Neural cell (in vitro differentiated cells): ENCODE measurements at regions not wholly inside any gene's neighbourhood (a gene's known extent, or its start where the extent isn't known, plus 50 kb on each side); places are given as distances from the start of the nearest gene placed in this dataset.

Experiments
- CTCF ChIP-seq: fragments of 450-650 bp; IDR thresholded peaks from 2 replicates; pipeline ENCODE4 v1.5.1; 2014; ENCODE audit warnings: antibody characterized with exemption, mild to moderate bottlenecking, moderate library complexity; ENCODE audit not compliant: poor library complexity, severe bottlenecking
- EP300 ChIP-seq: fragments of 450-650 bp; conservative IDR thresholded peaks from 2 replicates; pipeline ENCODE4 v1.6.1; 2014; ENCODE audit warnings: antibody characterized with exemption, mild to moderate bottlenecking, moderate library complexity; ENCODE audit not compliant: poor library complexity, severe bottlenecking
- POLR2AphosphoS5 ChIP-seq: IDR thresholded peaks from 2 replicates; pipeline ENCODE4 v1.6.1; 2012
- TF ChIP-seq, protein P1 (sequence below): IDR thresholded peaks from 2 replicates; pipeline ENCODE4 v1.6.1; 2012; ENCODE audit warnings: borderline replicate concordance

DNA sequence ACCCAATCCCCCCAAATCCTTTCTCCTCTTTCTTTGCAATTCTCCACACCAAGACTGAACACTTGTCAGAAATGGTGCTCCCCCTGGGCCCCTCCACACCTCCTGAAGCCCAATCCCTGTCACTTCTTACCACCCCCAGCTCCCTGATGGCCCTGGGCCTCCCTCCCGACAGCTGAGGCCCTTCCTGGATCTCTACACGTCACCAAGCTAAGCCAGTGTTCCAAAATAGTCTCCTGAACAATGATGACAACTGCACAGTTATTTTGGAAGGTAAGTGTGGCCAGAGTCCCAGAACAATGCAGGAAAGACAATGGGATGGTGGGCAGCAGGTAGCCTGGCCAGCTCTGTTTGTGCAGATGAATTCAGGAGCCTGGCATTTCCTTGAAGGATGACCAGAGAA, 63.7 kb upstream of the PRSS3 start:
- no peak for TF ChIP-seq CTCF
- TF ChIP-seq POLR2AphosphoS5 = no peak
- TF ChIP-seq EP300 = no peak
- TF ChIP-seq, protein P1, sequence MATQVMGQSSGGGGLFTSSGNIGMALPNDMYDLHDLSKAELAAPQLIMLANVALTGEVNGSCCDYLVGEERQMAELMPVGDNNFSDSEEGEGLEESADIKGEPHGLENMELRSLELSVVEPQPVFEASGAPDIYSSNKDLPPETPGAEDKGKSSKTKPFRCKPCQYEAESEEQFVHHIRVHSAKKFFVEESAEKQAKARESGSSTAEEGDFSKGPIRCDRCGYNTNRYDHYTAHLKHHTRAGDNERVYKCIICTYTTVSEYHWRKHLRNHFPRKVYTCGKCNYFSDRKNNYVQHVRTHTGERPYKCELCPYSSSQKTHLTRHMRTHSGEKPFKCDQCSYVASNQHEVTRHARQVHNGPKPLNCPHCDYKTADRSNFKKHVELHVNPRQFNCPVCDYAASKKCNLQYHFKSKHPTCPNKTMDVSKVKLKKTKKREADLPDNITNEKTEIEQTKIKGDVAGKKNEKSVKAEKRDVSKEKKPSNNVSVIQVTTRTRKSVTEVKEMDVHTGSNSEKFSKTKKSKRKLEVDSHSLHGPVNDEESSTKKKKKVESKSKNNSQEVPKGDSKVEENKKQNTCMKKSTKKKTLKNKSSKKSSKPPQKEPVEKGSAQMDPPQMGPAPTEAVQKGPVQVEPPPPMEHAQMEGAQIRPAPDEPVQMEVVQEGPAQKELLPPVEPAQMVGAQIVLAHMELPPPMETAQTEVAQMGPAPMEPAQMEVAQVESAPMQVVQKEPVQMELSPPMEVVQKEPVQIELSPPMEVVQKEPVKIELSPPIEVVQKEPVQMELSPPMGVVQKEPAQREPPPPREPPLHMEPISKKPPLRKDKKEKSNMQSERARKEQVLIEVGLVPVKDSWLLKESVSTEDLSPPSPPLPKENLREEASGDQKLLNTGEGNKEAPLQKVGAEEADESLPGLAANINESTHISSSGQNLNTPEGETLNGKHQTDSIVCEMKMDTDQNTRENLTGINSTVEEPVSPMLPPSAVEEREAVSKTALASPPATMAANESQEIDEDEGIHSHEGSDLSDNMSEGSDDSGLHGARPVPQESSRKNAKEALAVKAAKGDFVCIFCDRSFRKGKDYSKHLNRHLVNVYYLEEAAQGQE = no peak
